DND-41 (cell line): ENCODE measurements at regions not wholly inside any gene's neighbourhood (a gene's known extent, or its start where the extent isn't known, plus 50 kb on each side); places are given as distances from the start of the nearest gene placed in this dataset.
"Not testable (repeated sequence)": the region's sequence is repeated elsewhere in the genome, so short reads cannot be mapped to it uniquely, and the experiment has no call there.

Experiments
- ATAC-seq: fragments of 200-7000 bp; cut with Tn5 transposase; 3 replicates; pipeline ENCODE4 v1.9.1; 2021; ENCODE audit warnings: low read depth; ENCODE audit not compliant: insufficient read depth
- DNase-seq: peaks from one replicate; pipeline ENCODE4 v3.0.0-alpha.2; 2020
- H2AFZ ChIP-seq: 2 replicates; pipeline ENCODE4 v1.6.0; 2012; ENCODE audit warnings: low read depth, low read length
- H3K27ac ChIP-seq: 2 replicates; pipeline ENCODE4 v1.5.1; 2012; ENCODE audit warnings: low read length, inconsistent platforms
- H3K27me3 ChIP-seq: fragments of 200-600 bp; sonication (generic); 2 replicates; pipeline ENCODE4 v1.6.0; 2012; ENCODE audit warnings: low read length, mild to moderate bottlenecking, inconsistent platforms; ENCODE audit not compliant: insufficient read depth, poor library complexity
- H3K36me3 ChIP-seq: 2 replicates; pipeline ENCODE4 v1.5.1; 2012; ENCODE audit warnings: low read length, inconsistent platforms; ENCODE audit not compliant: insufficient read depth
- H3K4me1 ChIP-seq: 2 replicates; pipeline ENCODE4 v1.5.1; 2012; ENCODE audit warnings: mild to moderate bottlenecking, low read length; ENCODE audit not compliant: insufficient read depth
- H3K4me2 ChIP-seq: 2 replicates; pipeline ENCODE4 v1.6.0; 2012; ENCODE audit warnings: mild to moderate bottlenecking, moderate library complexity, low read length, inconsistent platforms; ENCODE audit not compliant: insufficient read depth
- H3K4me3 ChIP-seq, 2 experiments: fragments of 200-600 bp in 1 of 2; shearing (Covaris generic) in 1 of 2; 2 replicates each; pipeline ENCODE4 v1.5.1; 2012 to 2016; ENCODE audit warnings: inconsistent platforms in 2 of 2, low read length in 2 of 2, mild to moderate bottlenecking in 2 of 2, low read depth in 1 of 2, moderate library complexity in 1 of 2
- H3K79me2 ChIP-seq: 2 replicates; pipeline ENCODE4 v1.6.0; 2012; ENCODE audit warnings: low read length, inconsistent platforms; ENCODE audit not compliant: insufficient read depth
- H3K9ac ChIP-seq: 2 replicates; pipeline ENCODE4 v1.6.0; 2012; ENCODE audit warnings: low read depth, mild to moderate bottlenecking, inconsistent platforms, low read length, moderate library complexity
- H3K9me3 ChIP-seq: 2 replicates; pipeline ENCODE4 v1.5.1; 2012; ENCODE audit warnings: low read length, moderate library complexity, mild to moderate bottlenecking, inconsistent platforms; ENCODE audit not compliant: insufficient read depth, severe bottlenecking
- H4K20me1 ChIP-seq: 2 replicates; pipeline ENCODE4 v1.6.0; 2012; ENCODE audit warnings: low read length; ENCODE audit not compliant: insufficient read depth
- EZH2 ChIP-seq: IDR thresholded peaks from 3 replicates; pipeline ENCODE4 v1.6.1; 2012; ENCODE audit warnings: borderline replicate concordance, low read depth, mild to moderate bottlenecking, moderate library complexity, low read length, inconsistent platforms; ENCODE audit not compliant: severe bottlenecking
- TF ChIP-seq, protein P1 (sequence below): IDR thresholded peaks from 2 replicates; pipeline ENCODE4 v1.5.1; 2012; ENCODE audit warnings: borderline replicate concordance, low read length, moderate library complexity, mild to moderate bottlenecking; ENCODE audit not compliant: poor library complexity, severe bottlenecking; ENCODE audit errors: extremely low read depth

DNA sequence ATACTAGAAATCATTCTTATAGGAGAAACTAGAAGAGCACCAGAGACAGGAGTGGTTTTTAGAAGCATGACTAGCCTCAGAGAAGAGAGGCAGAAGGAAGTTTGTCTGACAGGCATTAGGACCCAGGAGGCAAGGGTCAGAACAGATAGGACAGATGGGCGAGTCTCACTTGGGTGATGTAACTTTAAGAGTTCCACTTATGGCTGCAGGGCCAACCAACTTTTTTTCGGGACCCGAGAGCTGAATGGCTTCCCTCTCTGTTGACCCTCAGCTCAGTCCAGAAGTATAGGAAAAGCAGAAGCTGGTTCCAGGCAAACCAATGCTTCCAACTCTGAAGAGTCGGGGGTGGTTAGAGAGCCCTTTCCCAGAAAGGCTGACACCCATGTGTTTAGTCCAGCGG, 136.6 kb upstream of the SETMAR start:
- no peak overlapping the region for H2AFZ ChIP-seq
- H3K4me2 ChIP-seq, result no peak overlapping the region
- no peaks in the 10 kb centered on the region for H3K4me1 ChIP-seq
- H3K4me3 ChIP-seq, result no peak overlapping the region
- no peaks in the 10 kb centered on the region for H3K79me2 ChIP-seq
- no peak overlapping the region for H3K9ac ChIP-seq
- H4K20me1 ChIP-seq, result no peaks in the 10 kb centered on the region
- no peaks in the 10 kb centered on the region for H3K27me3 ChIP-seq
- no peak for DNase-seq
- H3K36me3 ChIP-seq, result no peaks in the 10 kb centered on the region
- ATAC-seq, result no peak
- no peak for TF ChIP-seq EZH2
- TF ChIP-seq, protein P1, sequence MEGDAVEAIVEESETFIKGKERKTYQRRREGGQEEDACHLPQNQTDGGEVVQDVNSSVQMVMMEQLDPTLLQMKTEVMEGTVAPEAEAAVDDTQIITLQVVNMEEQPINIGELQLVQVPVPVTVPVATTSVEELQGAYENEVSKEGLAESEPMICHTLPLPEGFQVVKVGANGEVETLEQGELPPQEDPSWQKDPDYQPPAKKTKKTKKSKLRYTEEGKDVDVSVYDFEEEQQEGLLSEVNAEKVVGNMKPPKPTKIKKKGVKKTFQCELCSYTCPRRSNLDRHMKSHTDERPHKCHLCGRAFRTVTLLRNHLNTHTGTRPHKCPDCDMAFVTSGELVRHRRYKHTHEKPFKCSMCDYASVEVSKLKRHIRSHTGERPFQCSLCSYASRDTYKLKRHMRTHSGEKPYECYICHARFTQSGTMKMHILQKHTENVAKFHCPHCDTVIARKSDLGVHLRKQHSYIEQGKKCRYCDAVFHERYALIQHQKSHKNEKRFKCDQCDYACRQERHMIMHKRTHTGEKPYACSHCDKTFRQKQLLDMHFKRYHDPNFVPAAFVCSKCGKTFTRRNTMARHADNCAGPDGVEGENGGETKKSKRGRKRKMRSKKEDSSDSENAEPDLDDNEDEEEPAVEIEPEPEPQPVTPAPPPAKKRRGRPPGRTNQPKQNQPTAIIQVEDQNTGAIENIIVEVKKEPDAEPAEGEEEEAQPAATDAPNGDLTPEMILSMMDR, result no peak
- no peaks in the 10 kb centered on the region for H3K9me3 ChIP-seq
- no peak overlapping the region for H3K27ac ChIP-seq

GRCh38 chr3:4167230-4167629, 135.9 kb upstream of the SETMAR start:
- H3K9me3 ChIP-seq, H2AFZ ChIP-seq, H3K27ac ChIP-seq, H3K4me2 ChIP-seq, H3K9ac ChIP-seq, H3K4me1 ChIP-seq, DNase-seq, H4K20me1 ChIP-seq, H3K4me3 ChIP-seq, H3K79me2 ChIP-seq, H3K27me3 ChIP-seq, ATAC-seq, H3K36me3 ChIP-seq: not testable (repeated sequence)

GRCh38 chr3:4174791-4175190, 128.4 kb upstream of the SETMAR start:
- Histone ChIP-seq H3K4me2 (no peak overlapping the region), H3K79me2 (no peaks in the 10 kb centered on the region), H3K27me3 (no peaks in the 10 kb centered on the region), H3K36me3 (no peaks in the 10 kb centered on the region), H3K9me3 (no peaks in the 10 kb centered on the region), H3K4me1 (no peaks in the 10 kb centered on the region), H3K9ac (no peak overlapping the region), H3K27ac (no peak overlapping the region), H2AFZ (no peak overlapping the region), H4K20me1 (no peaks in the 10 kb centered on the region), H3K4me3 (no peak overlapping the region)
- DNase-seq (no peak), ATAC-seq (no peak)
- no peak for TF ChIP-seq EZH2
- TF ChIP-seq, protein P1, result no peak

DNA sequence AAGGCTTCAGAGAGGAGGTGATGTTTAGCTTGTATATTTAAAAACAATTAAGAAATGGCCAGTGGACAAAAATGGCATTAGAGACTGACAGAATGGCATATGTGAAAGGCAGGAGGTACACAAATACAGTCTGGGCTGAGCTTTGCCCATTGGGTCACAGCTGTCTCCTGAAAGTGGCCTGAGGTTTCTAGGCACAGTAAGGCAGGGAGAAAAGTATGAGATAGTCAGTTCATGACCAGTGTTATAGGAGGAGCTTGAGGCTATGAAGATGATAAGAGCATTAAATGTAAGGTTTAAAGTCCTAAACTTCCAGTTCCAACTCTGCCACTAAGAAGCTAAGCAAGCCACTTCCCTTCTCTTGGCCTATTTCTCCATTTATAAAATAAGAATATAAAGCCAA, 111.2 kb upstream of the SETMAR start:
- no peaks in the 10 kb centered on the region for H4K20me1 ChIP-seq
- no peaks in the 10 kb centered on the region for H3K4me1 ChIP-seq
- no peak overlapping the region for H3K9ac ChIP-seq
- no peak overlapping the region for H2AFZ ChIP-seq
- H3K4me2 ChIP-seq, result no peak overlapping the region
- no peaks in the 10 kb centered on the region for H3K36me3 ChIP-seq
- no peaks in the 10 kb centered on the region for H3K9me3 ChIP-seq
- H3K27me3 ChIP-seq, result no peaks in the 10 kb centered on the region
- H3K4me3 ChIP-seq, result no peak overlapping the region
- ATAC-seq (no peak), DNase-seq (no peak)
- TF ChIP-seq, protein P1, result no peak
- no peak for TF ChIP-seq EZH2
- no peak overlapping the region for H3K27ac ChIP-seq
- no peaks in the 10 kb centered on the region for H3K79me2 ChIP-seq
